CD1c-positive myeloid dendritic cell (primary cell): ENCODE measurements at regions not wholly inside any gene's neighbourhood (a gene's known extent, or its start where the extent isn't known, plus 50 kb on each side); places are given as distances from the start of the nearest gene placed in this dataset.

Experiments
- DNase-seq: peaks from one replicate; pipeline ENCODE4 v3.0.0-alpha.2; 2016; ENCODE audit errors: extremely low spot score

DNA sequence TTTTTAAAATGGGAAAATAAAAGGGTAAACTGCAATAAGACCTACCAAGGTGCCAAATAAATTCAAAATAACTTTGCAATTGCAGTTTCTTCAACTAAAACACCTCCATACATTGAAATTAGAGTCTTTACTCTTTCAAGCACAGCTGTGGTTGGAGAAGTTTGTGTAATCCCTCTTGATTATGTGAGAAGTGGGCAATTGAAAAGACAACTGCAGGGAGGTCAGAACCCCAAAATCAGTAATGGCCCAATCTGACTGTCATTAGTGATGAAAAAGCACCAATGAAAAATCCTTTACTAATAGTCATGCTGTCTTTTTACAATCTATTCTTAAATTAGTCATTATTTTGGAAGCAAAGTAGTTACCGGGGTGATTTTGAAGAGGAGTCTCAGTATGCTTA is 116.7 kb upstream of the RGMB start:
- no peak for DNase-seq

DNA sequence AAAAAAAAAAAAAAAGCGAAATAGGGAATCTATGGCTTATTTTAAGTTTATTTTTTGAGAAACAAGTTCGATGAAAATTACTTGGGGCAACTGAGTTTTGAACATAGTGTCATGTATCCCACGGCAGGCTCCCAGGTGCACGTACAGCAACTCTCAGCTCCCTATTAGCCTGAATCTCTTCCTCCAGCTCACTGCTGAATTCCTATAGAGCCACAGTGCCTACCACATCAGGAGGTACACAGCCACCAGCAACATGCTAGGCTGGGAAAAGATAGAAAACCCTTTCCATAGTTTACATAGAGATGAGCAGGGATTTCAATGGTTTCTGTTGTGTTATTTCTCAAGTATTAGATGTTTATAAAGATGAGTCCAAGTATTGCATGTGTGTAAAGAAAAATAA is 115.9 kb upstream of the RGMB start:
- DNase-seq, result no peak

DNA sequence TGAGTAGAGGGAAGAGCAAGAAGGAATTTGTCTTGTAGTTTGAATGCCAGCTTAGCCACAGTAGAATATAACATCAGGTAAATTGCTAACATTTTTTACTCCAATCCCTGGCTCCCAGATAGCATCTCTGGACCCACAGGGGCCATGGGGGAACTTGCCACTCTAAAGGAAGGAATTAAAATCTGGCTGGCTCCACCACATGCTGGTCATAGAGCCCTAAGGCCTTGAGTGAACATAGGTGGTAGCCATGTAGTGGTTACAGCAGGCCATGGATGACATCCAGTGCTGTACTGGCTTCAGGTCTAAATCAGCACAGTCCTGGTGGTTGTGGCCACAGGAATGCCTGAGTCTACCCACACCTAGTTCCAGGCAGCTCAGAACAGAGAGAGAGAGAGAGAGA is 109.9 kb upstream of the RGMB start:
- no peak for DNase-seq

DNA sequence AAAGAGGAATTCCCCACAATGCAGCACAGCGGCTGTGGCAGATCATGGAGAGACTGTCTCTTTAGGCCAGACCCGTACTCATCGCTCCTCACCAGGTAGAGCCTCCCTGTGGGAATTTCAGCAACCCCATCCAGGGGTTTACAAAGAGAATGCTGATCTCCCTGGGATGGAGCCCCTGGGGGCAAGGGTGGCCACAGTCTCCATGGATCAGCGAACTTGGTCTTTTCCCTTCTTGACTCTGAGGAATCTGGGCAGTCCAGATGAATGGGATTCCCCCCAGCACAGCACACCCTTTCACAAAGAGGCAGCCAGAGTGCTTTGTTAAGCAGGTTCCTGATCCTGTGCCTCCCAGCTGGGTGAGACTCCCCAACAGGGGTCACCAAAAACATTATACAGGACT is 108.7 kb upstream of the RGMB start:
- DNase-seq, result no peak

DNA sequence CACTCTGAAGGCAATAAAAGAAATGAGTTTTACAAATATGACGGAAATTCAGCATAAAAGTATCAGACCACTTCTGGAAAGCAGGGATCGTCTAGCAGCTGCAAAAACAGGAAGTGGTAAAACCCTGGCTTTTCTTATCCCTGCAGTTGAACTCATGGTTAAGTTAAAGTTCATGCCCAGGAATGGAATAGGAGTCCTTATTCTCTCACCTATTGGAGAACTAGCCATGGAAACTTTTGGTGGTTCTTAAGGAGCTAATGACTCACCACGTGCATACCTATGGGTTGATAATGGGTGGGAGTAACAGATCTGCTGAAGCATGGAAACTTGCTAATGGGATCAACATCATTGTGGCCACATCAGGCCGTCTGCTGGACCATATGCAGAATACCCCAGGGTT is 93.5 kb upstream of the RGMB start:
- no peak for DNase-seq

DNA sequence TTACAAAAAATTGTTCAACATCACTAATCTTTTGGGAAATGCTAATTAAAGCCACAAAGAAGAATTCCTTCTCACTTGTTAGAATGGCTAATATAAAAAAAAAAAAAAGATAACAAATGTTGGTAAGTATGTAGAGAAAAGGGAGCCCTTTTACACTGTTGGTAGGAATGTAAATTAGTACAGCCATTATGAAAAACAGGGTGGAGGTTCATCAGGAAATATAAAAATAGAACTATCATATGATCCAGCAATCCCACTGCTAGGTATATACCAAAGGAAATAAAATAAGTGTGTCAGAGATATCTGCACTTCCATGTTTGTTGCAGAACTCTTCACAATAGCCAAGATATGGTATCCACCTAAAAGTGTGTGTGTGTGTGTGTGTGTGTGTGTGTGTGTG is 83.5 kb upstream of the RGMB start:
- DNase-seq, result no peak

DNA sequence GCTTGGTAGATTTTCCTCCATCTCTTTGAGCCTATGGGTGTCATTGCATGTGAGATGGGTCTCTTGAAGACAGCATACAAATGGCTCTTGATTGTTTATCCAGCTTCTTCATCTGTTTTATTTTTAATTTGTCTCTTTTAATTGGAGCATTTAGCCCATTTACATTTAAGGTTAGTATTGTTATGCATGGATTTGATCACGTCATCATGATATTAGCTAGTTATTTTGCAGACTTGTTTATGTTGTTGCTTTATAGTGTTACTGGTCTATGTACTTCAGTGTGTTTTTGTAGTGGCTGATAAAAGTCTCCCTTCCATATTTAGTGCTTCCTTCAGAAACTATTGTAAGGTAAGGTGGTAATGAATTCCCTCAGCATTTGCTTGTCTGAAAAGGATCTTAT is 78.6 kb upstream of the RGMB start:
- no peak for DNase-seq

DNA sequence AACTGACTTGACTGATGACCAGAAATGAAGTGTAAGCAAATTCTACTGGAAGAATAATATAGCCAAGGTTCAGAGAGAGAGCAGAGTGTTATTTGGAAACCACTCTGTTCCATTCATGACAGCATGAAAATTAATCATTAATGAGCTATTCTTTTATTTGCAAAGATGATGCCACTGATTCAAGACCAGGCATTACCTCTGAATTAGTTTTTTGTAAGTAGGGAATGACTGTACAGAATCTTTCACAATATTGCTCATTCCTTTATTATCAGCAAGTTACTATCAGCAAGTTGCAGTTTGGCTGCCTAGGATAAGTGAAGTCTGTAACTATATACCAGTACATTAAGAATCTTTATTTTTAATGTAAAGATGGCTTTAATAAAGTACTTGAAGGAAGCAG is 75.1 kb upstream of the RGMB start:
- DNase-seq, result no peak

DNA sequence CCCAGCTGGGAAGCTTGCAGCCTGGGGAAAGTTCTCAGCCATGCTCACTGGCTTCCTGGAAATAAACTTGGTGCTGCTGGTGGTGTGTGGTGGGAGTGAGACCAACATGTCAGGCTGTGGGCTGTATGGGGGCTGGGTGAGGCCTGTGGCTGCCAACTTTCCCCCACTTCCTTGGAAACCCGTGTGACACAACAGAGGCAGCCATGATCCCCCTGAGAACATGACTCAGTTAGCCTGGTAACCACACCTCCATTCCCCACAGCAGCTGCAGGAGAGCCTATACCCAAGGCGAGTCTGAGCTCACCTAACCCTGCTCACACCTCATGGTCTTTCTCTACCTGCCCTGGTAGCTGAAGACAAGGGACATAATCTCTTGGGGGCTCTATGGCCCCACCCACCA is 72.7 kb upstream of the RGMB start:
- no peak for DNase-seq

DNA sequence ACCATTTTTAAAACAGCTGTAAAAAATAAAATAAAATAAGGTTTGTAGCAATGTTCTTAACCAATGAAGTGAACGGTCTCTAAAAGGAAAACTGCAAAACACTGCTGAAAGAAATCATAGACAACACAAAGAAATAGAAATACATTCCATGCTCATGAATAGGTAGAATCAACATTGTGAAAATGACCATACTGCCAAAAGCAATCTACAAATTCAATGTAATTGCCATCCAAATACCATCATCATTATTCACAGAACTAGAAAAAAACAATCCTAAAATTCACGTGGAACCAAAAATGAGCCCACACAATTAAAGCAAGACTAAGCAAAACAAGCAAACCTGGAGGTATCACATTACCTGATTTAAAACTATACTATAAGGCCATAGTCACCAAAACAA is 67.6 kb upstream of the RGMB start:
- DNase-seq, result no peak

DNA sequence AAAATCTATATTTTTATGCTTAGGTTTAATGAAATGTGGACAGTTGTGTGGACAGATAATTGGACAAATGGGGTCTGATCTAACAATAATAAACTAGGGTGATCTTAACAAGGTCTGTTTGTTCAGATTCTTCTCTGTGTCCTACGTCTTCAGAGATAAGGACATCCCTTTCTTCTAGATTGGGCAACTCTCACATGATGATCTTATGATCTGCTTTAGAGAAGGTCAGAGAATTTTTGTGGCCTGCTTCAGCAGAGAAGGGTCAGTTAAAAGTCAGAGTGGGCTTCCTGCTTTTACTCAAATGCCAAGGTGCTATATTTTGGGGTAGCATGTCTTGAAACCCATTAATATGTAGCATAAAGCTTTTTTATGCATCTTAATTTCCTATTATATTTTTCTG is 63.8 kb upstream of the RGMB start:
- no peak for DNase-seq

DNA sequence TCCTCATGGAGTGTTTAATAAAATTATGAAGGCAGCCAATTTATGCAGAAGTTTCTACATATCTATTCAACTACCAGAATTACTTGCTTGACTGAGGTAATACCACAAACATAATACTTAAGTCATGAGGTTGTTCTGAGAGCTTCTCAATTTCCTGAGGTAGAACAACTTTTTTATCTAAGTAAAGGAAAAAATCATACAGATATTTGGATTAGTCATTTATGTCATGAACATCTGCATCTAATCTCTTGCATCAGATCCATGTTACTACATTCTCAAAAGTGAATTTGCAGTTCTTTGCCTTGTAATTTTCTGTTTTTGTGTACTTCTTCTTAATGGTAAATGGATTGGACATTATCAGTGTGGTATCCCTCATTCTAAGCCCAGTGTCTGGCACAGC is 60.4 kb upstream of the RGMB start:
- DNase-seq, result no peak

DNA sequence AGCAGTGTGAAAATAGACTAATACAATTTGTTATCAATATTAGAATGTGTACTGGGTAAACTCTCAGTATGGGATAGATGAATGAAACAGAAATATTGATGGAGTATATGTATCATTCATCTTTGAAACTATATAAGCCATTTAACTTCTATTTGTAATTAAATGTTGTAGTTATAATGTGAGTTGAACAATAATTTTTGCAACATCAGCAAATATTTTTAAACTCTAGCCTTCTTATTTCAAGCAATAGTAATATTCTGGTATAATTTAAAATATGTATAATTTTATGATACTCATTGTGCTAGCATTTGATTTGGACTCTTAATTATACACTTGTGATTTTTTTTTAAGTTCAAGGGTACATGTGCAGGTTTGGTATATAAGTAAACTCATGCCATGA is 59.6 kb upstream of the RGMB start:
- no peak for DNase-seq

DNA sequence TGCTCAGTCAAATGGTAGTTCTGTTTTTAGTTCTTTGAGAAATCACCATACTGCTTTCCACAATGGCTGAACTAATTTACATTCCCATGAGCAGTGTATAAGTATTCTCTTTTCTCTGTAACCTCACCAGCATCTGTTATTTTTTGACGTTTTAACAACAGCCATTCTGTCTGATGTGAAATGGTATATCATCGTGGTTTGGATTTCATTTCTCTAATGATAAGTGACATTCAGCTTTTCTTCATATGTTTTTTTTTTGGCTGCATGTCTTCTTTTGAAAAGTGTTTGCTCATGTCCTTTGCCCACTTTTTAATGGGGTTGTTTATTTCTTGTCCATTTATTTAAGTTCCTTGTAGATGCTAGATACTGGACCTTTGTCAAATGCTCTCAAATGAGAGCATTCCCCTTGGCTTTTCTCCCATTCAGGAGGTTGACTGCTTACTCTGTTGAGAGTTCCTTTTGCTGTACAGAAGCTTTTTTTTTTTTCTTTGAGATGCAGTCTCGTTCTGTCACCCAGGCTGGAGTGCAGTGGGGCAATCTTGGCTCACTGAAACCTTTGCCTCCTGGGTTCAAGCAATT is 58.7 kb upstream of the RGMB start:
- DNase-seq, result no peak

DNA sequence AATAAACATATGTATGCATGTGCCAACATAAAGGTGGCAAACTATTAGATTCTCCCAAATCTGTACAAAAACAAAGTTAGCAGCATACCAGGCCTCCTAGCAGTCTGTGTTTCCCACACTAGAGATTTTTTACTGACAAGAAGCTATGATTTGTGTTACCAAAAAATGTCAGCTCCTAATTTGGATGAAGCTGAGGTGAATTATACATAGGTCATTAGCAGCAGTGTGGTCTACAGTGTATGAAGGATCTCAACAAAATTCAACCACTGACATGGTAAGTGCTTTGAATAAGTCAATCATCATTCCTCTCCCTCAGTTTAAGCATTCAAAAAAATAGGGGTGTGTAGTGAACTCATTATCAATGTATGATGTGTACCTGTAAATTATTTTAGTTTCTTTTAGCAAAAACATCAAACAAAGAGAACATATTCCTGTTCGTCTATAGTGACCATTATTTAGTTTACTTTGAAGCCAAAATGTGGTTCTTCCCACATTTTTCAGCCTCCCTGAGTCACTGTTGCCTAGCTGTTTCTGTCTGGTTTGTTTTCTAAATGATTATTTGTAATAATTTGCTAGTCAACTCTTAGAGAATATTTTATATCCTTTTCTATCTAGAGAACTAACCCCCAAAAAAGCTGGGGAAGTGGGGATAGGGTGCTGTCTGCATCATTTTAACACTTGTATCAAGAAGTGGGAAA is 52.1 kb upstream of the RGMB start:
- DNase-seq, result no peak

DNA sequence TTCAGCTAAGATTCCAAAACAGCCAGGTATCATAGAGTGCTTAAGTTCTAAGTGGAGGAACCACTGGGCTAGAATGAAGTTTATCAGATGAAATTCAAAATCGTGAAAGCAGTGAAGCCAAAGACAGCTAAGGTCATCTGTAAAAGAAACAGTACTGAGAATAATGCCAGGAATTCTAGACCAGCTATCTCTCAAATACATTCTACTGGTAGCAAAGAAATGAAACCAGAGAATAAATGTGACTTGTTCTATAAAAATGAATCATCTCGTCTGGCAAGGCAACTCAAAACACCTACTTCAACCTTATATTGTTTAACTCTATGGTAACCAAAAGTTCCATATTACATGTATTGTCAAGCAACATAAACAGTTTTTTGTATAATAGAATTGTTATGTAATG is 51.3 kb upstream of the RGMB start:
- DNase-seq, result no peak

DNA sequence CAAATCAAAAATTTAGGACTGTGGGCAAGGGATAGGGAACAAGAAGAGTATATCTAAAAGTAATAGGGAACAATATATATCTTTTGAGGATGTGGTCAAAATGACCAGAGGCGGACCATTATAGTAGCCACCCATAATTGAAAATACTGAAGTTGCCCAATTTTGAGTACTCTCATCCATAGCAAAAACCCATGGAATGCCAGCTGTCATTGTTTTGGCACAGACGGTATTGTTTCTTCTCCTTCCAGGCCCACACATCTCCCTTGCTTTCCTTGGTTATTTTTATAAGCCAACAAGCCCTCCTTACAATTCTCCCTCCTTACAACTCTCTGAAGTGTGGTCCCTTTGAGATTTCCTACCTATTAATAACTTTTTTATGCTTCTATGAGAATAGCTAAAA is 50.4 kb upstream of the RGMB start:
- no peak for DNase-seq
